Right ventricle myocardium inferior (tissue), 1 donor: ENCODE measurements at regions not wholly inside any gene's neighbourhood (a gene's known extent, or its start where the extent isn't known, plus 50 kb on each side); places are given as distances from the start of the nearest gene placed in this dataset.

Experiments used
- ATAC-seq: fragments of 200-7000 bp; cut with Tn5 transposase; one replicate; pipeline ENCODE4 v1.9.1; 2020; ENCODE audit warnings: mild to moderate bottlenecking, moderate library complexity
- DNase-seq: peaks from one replicate; pipeline ENCODE4 v3.0.0; 2021; ENCODE audit errors: missing footprints
- intact Hi-C: fragments of 100-400 bp; cut with DNase I; formaldehyde crosslinking; loops from one replicate; pipeline ENCODE4 v1.11.0; 2022
- donor health status: DM: no; HTN: yes; CAD: no; lungs with severe emphysema.

DNA sequence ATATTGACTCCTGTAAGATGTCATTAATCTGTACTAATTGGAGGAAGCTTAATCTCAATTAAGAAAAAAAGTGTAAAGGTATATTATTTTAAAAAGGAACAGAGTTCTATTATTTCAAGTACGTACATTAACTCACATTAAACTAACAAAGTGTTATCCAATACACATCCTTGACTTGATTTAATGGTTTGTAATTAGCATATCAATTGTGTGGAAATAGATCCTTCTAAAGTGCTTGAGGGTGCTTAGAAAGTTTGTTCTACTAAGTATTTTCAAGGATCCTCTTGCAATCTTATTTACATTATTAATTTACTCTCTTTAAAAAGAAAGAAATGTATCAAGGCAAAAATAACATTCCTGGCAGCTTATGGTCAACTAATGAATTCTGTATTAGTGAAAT lies 720.3 kb downstream of the KCNJ3 start:
- DNase-seq, result no peak
- intact Hi-C loops, result no loop called here

DNA sequence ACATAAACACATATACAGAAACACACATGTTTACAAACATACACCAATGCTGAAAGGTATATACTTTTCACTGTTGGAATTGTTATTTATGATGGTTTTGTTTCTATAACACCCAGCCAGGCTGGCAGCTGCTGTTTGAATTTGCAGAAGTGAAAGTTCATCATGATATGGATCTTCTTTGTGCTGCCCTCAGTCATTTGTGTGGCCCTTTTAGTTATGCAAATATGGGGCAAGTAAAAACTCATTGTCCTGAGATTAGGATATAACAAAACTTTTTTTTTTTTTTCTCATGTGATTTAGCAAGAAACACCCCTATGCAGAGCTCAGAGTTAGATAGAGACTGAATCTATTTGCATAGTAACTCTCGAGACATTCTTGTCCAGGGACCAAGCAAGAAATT lies 714.1 kb downstream of the KCNJ3 start:
- no peak for DNase-seq
- intact Hi-C loops, result no loop called here
- ATAC-seq, result no peak

More for the DNA sequence above, 720.3 kb downstream of the KCNJ3 start:
- no peak for ATAC-seq

DNA sequence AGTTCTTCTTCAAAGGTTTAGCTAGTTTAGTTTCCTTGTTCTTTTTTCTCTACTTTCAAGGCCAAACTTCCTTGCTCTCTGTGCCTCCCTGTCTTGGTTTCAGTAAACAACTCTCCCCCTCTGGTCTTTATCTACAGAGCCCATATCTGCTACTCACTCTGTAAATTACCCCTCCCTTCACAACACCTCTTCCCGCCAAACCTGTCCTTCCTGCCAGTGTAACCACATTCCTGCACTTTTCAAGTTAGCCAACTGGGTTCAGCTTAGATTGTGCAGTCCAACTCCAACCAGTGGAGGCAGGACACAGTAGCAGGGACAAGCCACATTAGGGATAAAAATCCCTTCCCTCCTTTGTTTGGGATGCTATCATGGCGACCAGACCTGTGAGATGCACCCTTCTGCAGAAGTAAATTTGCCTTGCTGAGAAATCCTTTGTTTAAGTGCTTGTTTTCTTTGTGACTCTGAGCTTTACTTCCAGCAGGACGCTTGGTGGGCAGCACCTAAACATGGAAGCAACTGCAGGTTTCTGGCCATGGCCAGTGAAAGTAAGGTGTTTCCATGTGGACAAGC lies 706.0 kb downstream of the KCNJ3 start:
- DNase-seq (no peak), ATAC-seq (no peak)

DNA sequence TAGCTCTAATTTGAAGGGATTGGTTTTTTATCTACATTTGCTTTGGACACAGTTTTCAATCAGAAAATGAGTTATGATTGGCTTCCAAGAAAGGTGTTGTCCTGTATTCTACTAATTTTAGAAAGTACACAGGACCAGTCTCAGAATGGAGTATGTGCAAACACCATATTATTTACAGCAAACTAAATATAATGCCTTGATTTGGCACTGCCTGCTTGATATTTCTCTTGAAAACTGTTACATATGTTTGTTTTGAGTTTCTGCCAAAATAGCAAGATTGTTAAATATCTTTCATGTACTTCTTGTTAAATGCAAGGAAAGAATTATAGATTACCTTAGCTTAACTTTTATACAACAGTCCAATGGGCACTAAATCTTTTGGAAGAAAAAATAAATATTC lies 694.9 kb downstream of the KCNJ3 start:
- ATAC-seq, result no peak
- intact Hi-C loops, result no loop called here
- no peak for DNase-seq

More for the DNA sequence above, 706.0 kb downstream of the KCNJ3 start:
- intact Hi-C loops, result no loop called here

DNA sequence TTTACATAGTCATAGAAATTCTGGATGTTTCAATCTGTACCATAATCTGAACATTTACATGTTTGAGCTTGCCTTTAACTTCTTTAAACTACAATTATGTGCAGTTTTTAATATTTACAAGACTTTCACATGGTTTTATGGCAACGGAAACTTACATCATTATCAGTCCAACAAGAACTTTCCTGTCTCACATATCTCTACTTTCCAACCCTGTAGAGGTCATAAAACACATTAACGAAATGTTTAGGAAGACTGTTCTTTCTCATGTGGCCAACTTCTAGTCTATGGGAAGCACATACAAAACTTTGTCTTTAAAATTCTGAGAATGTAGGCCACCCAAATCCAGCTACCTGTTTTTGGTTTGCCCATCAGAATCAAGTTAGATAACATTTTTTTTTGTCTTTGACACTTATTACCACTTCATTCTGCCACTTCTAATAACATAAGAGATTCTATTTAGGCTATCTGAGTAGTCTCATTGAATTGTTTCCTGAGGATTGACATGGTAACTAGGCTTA lies 693.2 kb downstream of the KCNJ3 start:
- DNase-seq (no peak), ATAC-seq (no peak)
- intact Hi-C loops, result no loop called here

DNA sequence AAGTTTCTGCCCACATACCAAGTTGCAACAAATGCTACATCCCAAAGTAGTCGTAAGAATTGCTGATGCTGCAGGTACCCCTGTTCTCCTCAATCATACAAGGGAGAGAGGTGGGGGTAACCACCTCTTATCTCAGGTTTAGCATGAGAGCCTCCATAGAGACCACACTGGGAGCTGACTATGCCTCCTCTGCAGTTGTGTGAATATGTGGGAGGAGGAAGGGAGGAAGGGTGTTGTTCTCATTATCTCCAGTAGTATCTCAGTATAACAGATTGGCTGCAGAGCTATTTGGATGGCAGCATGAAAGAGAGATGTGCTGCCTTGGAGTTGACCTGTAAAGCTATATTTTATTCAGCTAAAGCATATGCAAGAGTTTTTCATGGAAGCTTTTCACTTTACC lies 690.7 kb downstream of the KCNJ3 start:
- intact Hi-C loops, result no loop called here
- ATAC-seq, result no peak
- DNase-seq, result no peak

DNA sequence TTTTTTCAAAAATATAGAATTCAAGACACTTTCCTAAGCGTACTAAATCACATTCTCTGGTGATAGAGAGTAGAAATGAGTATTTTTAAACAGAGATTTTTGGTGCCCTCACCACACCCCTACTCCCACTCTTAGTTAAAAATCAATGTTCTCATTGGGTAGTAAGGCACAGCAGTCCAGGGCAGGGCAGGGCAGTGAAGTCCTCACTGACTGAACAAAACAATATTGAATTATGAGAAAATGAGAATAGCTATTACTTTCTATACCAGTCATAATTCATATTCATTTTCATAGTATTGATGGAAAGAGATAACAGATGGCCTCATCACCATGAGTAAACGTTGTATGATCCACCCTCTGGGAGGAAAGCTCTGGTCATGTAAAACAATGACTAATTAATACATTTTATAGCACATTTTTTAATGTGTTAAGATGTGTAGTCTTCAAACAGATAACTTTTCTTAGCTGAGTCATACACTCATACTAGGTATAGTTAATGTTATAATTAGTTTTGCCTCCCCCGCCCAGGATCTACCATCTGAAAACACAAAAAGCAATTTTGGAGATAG lies 686.1 kb downstream of the KCNJ3 start:
- ATAC-seq (no peak), DNase-seq (no peak)
- intact Hi-C loops, result no loop called here

DNA sequence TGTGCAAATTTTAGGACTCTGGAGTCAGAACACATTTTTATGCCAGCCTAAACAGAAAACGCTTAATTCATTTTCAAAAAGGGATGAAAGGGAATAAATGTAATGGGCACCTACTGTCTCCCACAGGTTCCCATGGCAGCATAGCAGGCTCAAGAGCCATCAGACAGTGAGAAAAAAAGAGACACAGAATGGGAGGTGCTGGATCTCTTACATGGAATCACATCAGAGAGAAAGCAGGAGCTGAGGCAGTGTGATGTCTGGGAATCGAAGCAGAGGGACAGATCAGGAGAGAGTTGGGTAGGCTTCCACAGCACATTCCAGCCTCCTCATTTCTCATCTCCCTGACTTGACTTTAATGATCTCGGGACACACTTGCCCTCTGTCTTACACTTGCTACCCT lies 684.3 kb downstream of the KCNJ3 start:
- intact Hi-C loops, result no loop called here
- DNase-seq (no peak), ATAC-seq (no peak)

DNA sequence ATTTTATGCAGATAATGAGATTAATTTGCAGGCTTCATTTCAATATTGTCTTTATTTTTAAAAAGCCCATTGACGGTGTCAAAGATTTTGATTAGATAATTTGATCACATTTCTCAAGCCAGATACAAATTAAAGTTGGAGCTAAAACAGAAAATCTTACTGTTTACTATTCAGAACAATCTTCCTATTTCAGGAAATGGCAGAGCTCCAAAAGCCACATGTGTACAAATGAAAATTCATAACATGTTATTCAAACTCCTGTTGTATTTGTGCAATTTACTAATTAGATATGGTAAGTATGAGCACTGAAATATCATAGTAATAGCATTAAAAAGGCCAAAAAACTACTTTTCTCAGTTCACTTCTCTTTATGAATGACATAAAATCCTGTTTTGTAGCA lies 682.9 kb downstream of the KCNJ3 start:
- no peak for ATAC-seq
- intact Hi-C loops, result no loop called here
- DNase-seq, result no peak

DNA sequence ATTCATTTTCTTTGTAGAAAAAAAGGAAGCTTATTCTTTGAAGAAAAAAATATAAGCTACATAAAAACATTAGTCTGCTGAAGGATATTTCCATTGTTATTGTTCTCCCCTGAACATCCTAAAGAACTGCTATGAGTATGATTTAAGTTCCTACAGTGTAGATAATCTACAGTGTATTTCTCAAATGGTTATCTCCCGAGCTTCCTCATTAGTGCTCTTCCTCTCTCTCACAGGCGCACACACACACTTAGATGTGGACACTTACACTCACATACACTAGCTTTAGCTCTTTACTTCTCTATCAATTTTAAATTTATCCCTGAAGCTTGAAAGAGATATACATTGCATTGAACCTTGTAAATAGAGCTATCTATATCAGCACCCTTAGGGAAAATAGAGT lies 681.0 kb downstream of the KCNJ3 start:
- intact Hi-C loops, result loop anchor here (5.0 kb wide), 2 partner anchors 1513 to 1813 kb away; no protein-coding TSS in a partner anchor

DNA sequence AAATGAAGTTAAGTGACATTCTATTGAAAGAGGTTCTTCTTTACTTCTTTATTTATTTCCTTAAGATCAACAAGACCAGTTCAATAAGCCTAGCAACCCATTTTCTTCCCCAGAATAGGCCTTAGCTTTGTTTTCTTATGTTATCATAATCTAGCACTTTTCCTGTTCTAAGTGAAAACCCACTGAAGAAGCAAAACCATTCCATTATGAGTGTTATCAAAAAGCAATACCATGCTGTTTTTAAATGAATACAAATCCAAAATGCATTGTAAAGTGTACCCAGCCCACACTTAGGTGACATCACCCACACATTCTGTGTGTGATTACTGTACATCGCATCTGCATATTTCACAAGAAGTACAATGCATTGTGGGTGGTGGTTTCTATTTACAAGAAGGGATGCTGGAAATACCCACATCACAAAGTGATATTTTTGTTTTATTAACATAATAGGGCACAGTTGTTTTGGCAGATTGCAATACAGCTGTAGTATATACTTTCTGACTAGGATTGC lies 679.5 kb downstream of the KCNJ3 start:
- DNase-seq (no peak), ATAC-seq (no peak)
- intact Hi-C loops, result loop anchor here (5.0 kb wide), 2 partner anchors 1514 to 1814 kb away; no protein-coding TSS in a partner anchor

More for the DNA sequence above, 681.0 kb downstream of the KCNJ3 start:
- DNase-seq, result no peak
- no peak for ATAC-seq

DNA sequence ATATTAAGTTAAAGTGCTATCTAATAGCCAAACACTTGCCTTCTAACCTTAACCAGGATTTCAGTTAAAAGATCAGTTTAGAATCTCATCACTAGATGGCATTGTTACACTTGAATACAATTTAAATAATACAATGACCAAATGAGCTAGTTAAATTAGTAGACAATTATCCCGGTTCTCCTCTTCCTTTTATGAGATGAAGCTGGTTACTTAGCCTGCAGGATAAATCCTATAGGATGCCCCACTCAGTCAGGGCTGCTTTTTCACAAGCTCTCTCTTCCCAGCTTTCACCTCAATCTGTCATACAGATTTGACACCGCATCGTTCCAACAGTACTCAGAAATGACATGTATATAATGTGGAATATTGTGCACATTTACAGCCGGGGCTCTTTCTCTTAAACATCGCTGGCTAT lies 678.8 kb downstream of the KCNJ3 start:
- no peak for ATAC-seq
- intact Hi-C loops, result loop anchor here (5.0 kb wide), 2 partner anchors 1515 to 1815 kb away; no protein-coding TSS in a partner anchor
- no peak for DNase-seq

DNA sequence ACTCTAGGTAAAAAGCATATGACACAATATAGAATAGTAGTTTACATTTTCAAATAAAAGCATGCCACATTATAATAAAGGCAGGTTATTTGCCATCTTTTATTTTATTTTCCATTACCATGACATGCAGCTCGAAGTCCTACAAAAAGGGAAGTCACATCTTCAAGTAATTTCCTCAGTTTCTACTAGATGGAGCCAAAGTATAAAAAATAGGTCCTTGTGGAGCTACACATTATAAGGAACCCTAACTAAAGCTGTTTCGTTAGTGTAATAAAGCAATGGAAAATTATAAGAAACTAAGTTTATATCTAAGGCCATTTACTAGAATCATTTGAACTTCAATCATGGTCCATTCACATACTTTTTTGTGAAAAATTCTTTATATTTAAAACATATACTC lies 674.5 kb downstream of the KCNJ3 start:
- DNase-seq (no peak), ATAC-seq (no peak)
- intact Hi-C loops, result no loop called here

DNA sequence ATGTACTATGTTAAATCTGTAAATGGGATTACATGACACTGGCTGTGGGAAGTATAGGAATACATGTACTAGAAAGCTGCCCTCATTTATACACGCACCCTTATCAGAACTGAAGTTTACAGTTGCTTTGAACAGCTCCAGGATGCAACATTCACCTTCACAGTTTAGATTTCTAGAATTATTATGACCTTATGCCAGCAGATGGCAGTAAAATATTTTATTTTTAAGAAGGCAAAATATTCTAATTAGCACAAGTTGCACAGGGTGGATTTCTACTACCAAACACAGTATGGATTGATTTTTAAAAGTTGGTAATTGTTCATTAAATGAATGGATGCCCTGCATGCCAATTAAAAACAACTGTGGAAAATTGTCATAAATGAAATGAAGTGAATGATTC lies 670.4 kb downstream of the KCNJ3 start:
- intact Hi-C loops, result no loop called here
- no peak for ATAC-seq
- DNase-seq, result no peak

DNA sequence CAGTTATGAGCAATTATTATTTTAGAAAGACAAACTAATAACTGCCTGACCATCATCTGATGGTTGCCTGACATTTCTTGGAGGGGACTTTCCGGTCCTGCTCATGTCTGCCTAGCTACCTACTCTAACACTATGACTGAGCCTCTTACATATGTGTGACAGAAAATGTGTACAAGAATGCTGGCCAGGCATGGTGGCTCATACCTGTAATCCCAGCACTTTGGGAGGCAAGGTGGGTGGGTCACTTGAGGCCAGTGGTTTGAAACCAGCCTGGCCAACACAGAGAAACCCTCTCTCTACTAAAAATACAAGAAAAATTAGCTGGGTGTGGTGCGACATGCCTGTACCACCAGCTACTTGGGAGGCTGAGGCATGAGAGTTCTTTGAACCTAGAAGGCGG lies 666.3 kb downstream of the KCNJ3 start:
- ATAC-seq, result no peak
- DNase-seq, result no peak
- intact Hi-C loops, result no loop called here

DNA sequence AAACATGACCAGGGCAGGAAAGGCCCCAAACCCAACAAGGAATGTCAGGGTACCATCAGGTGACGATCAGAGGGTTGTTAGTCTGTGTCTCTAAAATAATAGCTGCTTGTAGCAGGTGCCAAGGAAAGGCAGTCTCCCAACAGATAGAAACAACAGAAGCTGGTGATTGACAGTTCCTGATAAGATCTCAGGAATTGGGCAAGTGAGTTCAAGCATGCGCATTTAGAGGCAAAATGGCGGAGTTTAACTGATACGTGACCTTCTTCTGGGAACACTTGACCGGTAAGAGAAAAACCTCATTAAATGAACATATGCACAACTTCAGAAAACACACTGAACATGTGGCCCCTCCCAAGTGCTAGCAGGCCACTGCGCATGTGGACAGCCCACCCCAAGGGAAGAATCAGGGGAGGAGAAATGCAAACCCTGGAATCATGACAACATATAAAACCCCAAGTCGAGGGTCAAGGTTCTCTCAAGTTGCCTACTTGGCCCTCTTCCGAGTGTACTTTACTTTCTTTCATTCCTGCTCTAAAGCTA lies 664.9 kb downstream of the KCNJ3 start:
- no peak for ATAC-seq
- intact Hi-C loops, result no loop called here
- DNase-seq, result no peak

DNA sequence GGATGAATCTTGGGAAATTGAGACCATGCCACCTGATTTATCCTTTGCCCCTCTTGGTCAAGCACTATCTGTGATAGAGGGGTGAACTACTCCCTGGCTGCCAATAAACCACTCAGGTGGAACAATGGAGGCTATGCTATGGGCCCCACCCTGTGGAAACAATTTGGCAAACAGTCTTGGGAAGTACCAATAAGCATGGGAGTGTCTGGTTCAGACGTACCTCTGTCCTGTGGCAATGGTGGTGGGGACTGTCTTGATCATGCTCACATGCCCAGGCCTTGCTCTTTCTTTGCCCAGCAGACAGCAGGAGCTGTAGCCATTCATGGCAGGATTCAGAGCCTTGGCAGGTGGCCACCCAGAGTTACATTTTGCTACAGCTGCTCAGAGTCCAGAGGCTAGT lies 658.7 kb downstream of the KCNJ3 start:
- intact Hi-C loops, result no loop called here
- no peak for ATAC-seq
- no peak for DNase-seq

DNA sequence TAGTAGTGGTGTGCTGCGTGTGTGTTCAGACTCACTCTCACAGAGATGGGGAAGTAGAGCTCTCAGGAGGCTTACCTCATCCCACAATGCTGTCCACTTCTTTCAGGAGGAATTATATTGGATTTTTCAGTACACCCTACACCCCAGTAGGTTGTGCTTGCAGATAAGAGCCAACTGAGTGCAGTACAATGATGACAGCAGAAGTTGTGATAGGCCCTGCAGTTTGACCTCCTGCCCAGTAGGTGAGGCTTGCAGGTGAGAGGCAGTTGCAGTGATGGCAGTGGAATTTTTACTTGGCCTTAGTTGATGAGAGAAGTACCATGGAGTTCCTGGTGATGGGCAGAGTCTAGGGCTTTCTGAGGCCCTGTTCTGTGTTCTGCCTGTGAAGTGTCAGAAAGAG lies 657.8 kb downstream of the KCNJ3 start:
- intact Hi-C loops, result no loop called here
- ATAC-seq (no peak), DNase-seq (no peak)

DNA sequence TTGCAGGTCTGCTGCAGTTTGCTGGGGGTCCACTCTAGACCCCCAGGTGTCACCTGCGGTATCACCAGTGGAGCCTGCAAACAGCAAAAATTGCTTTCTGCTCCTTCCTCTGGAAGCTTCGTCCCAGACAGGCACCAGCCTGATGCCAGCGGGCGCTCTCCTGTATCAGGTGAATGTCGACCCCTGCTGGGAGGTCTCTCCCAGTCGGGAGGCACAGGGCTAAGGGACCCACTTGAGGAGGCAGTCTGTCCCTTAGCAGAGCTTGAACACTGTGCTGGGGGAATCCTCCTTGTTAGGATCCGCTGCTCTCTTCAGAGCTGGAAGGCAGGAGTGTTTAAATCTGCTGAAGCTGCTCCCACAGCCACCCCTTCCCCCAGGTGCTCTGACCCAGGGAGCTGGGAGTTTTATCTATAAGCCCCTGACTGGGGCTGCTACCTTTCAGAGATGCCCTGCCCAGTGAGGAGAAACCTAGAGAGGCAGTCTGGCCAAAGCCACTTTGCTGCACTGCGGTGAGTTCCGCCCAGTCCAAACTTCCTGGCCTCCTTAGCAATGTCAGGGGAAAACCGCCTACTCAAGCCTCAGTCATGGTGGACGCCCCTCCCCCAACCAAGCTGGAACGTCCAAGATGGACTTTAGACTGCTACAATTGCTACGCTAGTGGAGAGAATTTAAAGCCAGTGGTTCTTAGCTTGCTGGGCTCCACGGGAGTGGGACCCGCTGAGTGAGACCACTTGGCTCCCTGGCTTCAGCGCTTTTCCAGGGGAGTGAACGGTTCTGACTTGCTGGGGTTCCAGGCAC lies 652.5 kb downstream of the KCNJ3 start:
- intact Hi-C loops, result no loop called here
- no peak for DNase-seq
- ATAC-seq, result no peak

DNA sequence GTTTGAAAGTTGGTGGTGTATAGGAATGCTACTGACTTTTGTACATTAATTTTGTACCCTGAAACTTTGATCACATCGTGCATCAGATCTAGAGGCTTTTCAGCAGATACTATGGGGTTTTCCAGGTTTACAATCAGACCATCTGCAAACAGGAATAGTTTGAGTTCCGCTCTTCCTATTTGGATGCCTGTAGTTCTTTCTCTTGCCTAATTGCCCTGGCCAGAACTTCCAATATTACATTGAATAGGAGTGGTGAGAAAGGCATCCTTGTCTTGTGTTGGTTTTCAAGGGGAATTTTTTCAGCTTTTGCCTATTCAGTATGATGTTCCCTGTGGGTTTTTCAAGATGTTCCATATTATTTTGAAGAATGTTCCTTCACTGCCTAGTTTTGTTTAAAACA lies 633.5 kb downstream of the KCNJ3 start:
- ATAC-seq, result no peak

More for the DNA sequence above, 633.5 kb downstream of the KCNJ3 start:
- DNase-seq, result no peak
- intact Hi-C loops, result no loop called here
